Stimulated activated CD8-positive, alpha-beta memory T cell treated with anti-CD3 and anti-CD28 coated beads, Interleukin-4, amount 100 ng/mL, for 48 hours (primary cell): ENCODE measurements at regions not wholly inside any gene's neighbourhood (a gene's known extent, or its start where the extent isn't known, plus 50 kb on each side); places are given as distances from the start of the nearest gene placed in this dataset.

Experiments
- DNase-seq: peaks from one replicate; pipeline ENCODE4 v3.0.0-alpha.2; 2020

- DNase-seq, result no peak
These were observed 336.7 kb upstream of the C16orf82 start for GRCh38 chr16:26729951-26730541.

GRCh38 chr16:26731729-26732128 lies 335.0 kb upstream of the C16orf82 start:
- no peak for DNase-seq

- no peak for DNase-seq
These were observed 333.0 kb upstream of the C16orf82 start for GRCh38 chr16:26733710-26734109.

- no peak for DNase-seq
These were observed 331.2 kb upstream of the C16orf82 start for GRCh38 chr16:26735521-26735920.

GRCh38 chr16:26736084-26736483 lies 330.6 kb upstream of the C16orf82 start:
- DNase-seq, result no peak

- no peak for DNase-seq
These were observed 326.0 kb upstream of the C16orf82 start for GRCh38 chr16:26740771-26741170.

GRCh38 chr16:26742040-26742439 lies 324.7 kb upstream of the C16orf82 start:
- DNase-seq, result no peak

- no peak for DNase-seq
These were observed 322.3 kb upstream of the C16orf82 start for GRCh38 chr16:26744430-26744829.

- DNase-seq, result no peak
These were observed 319.0 kb upstream of the C16orf82 start for GRCh38 chr16:26747760-26748159.

GRCh38 chr16:26749072-26749471 lies 317.7 kb upstream of the C16orf82 start:
- no peak for DNase-seq

- DNase-seq, result no peak
These were observed 314.6 kb upstream of the C16orf82 start for GRCh38 chr16:26752166-26752565.

- DNase-seq, result no peak
These were observed 310.1 kb upstream of the C16orf82 start for GRCh38 chr16:26756633-26757032.

- no peak for DNase-seq
These were observed 304.1 kb upstream of the C16orf82 start for GRCh38 chr16:26762594-26762993.

GRCh38 chr16:26765087-26765486 lies 301.6 kb upstream of the C16orf82 start:
- peak; percentile 27 for DNase-seq

- DNase-seq, result no peak
These were observed 298.2 kb upstream of the C16orf82 start for GRCh38 chr16:26768385-26769010.

- DNase-seq, result no peak
These were observed 296.2 kb upstream of the C16orf82 start for GRCh38 chr16:26770547-26770946.

- no peak for DNase-seq
These were observed 294.2 kb upstream of the C16orf82 start for GRCh38 chr16:26772503-26772902.

GRCh38 chr16:26777821-26778220 lies 288.9 kb upstream of the C16orf82 start:
- no peak for DNase-seq

- no peak for DNase-seq
These were observed 278.8 kb upstream of the C16orf82 start for GRCh38 chr16:26787924-26788323.

GRCh38 chr16:26791169-26791568 lies 275.6 kb upstream of the C16orf82 start:
- DNase-seq, result no peak

- DNase-seq, result peak; percentile 29
These were observed 271.5 kb upstream of the C16orf82 start for GRCh38 chr16:26795184-26795583.

GRCh38 chr16:26801628-26802027 lies 265.1 kb upstream of the C16orf82 start:
- no peak for DNase-seq

- no peak for DNase-seq
These were observed 264.3 kb upstream of the C16orf82 start for GRCh38 chr16:26802440-26802839.

- DNase-seq, result no peak
These were observed 263.8 kb upstream of the C16orf82 start for GRCh38 chr16:26802965-26803364.

GRCh38 chr16:26806657-26807056 lies 260.1 kb upstream of the C16orf82 start:
- no peak for DNase-seq
